ENCODE measurements at regions not wholly inside any gene's neighbourhood (a gene's known extent, or its start where the extent isn't known, plus 50 kb on each side); places are given as distances from the start of the nearest gene placed in this dataset.
"Not testable (repeated sequence)": the region's sequence is repeated elsewhere in the genome, so short reads cannot be mapped to it uniquely, and the experiment has no call there.

GRCh38 chr11:112673401-112673800, 287.8 kb upstream of the NCAM1 start:
- not testable (repeated sequence) for TF ChIP-seq CTCF, POLR2A, EP300 (IDR thresholded peaks at IDR 0.05)

Measured in ovary (tissue), 3 donors.